H1 (cell line): ENCODE measurements at regions not wholly inside any gene's neighbourhood (a gene's known extent, or its start where the extent isn't known, plus 50 kb on each side); places are given as distances from the start of the nearest gene placed in this dataset.
"Not testable (repeated sequence)": the region's sequence is repeated elsewhere in the genome, so short reads cannot be mapped to it uniquely, and the experiment has no call there.

Experiments used
- CTCF ChIA-PET: fragments of 300-600 bp; sonication (Branson Sonifier 250); formaldehyde crosslinking; loops from one replicate; lab custom pipeline; 2021; ENCODE audit not compliant: partially characterized antibody; lab: Charles Lee
- POLR2A ChIA-PET: fragments of 300-600 bp; sonication (Branson Sonifier 250); formaldehyde crosslinking; loops from one replicate; lab custom pipeline; 2021; ENCODE audit warnings: inconsistent platforms; ENCODE audit not compliant: partially characterized antibody; lab: Charles Lee
- DNase-seq, 2 experiments: peaks; one replicate each; pipeline versions ENCODE4 v3.0.0 to v3.0.0-alpha.2; 2010 to 2022; ENCODE audit warnings: low spot score in 2 of 2, low read depth in 1 of 2, mixed read lengths in 1 of 2
- FAIRE-seq: peaks from 2 replicates; lab custom pipeline; 2011; peaks lifted over from hg19 to GRCh38; lab: Jason Lieb, UNC
- H2AFZ ChIP-seq: 2 replicates; pipeline ENCODE4 v1.8.1; 2012; ENCODE audit warnings: low read length, inconsistent platforms
- H2AK5ac ChIP-seq: 2 replicates; pipeline ENCODE4 v1.6.1; 2013; ENCODE audit warnings: low read depth, low read length
- H2BK120ac ChIP-seq: replicated peaks from 2 replicates; pipeline ENCODE3; 2013; ENCODE audit warnings: low read depth, low read length, inconsistent platforms
- H2BK12ac ChIP-seq: 2 replicates; pipeline ENCODE4 v1.6.1; 2013; ENCODE audit warnings: low read depth, low read length
- H2BK15ac ChIP-seq: 2 replicates; pipeline ENCODE4 v1.6.1; 2013; ENCODE audit warnings: low read length
- H2BK20ac ChIP-seq: 2 replicates; pipeline ENCODE4 v1.6.1; 2013; ENCODE audit warnings: low read length
- H2BK5ac ChIP-seq: 2 replicates; pipeline ENCODE4 v1.6.1; 2013; ENCODE audit warnings: low read depth, low read length
- H3K14ac ChIP-seq: 2 replicates; pipeline ENCODE4 v1.6.1; 2013; ENCODE audit warnings: inconsistent platforms; ENCODE audit not compliant: insufficient read length
- H3K18ac ChIP-seq: 2 replicates; pipeline ENCODE4 v1.6.1; 2013; ENCODE audit warnings: low read length; ENCODE audit errors: extremely low read depth
- H3K23ac ChIP-seq: 2 replicates; pipeline ENCODE4 v1.6.1; 2013; ENCODE audit warnings: inconsistent platforms; ENCODE audit not compliant: insufficient read length
- H3K23me2 ChIP-seq: 2 replicates; pipeline ENCODE4 v1.6.1; 2013; ENCODE audit warnings: low read depth, low read length
- H3K27ac ChIP-seq: 2 replicates; pipeline ENCODE4 v1.6.1; 2011; ENCODE audit warnings: low read depth, low read length, inconsistent platforms
- H3K27me3 ChIP-seq, 4 experiments: replicated peaks in 1 of 4; 1 replicate in 1 of 4; 2 replicates in 3 of 4; pipeline versions ENCODE4 v1.6.1 to v1.8.1; 2011 to 2013; ENCODE audit warnings: low read length in 3 of 4, mild to moderate bottlenecking in 3 of 4, inconsistent platforms in 2 of 4, mixed read lengths in 2 of 4, moderate library complexity in 1 of 4; ENCODE audit not compliant: control insufficient read depth in 3 of 4, insufficient read depth in 3 of 4; ENCODE audit errors: extremely low read depth in 1 of 4
- H3K36me3 ChIP-seq, 4 experiments: 2 replicates each; pipeline versions ENCODE4 v1.6.1 to v1.8.1; 2011 to 2013; ENCODE audit warnings: mild to moderate bottlenecking in 4 of 4, low read length in 3 of 4, moderate library complexity in 2 of 4, control low read depth in 1 of 4, inconsistent platforms in 1 of 4; ENCODE audit not compliant: insufficient read depth in 4 of 4, control insufficient read depth in 2 of 4
- H3K4ac ChIP-seq: replicated peaks from 2 replicates; pipeline ENCODE3; 2013; ENCODE audit warnings: low read length, low read depth, mixed read lengths, inconsistent platforms; ENCODE audit not compliant: insufficient read length
- H3K4me1 ChIP-seq, 4 experiments: replicated peaks in 1 of 4; 1 replicate in 1 of 4; 2 replicates in 3 of 4; pipeline versions ENCODE4 v1.6.1 to v1.8.1; 2011 to 2013; ENCODE audit warnings: low read length in 3 of 4, inconsistent platforms in 2 of 4, mixed read lengths in 1 of 4; ENCODE audit not compliant: insufficient read depth in 4 of 4, control insufficient read depth in 3 of 4
- H3K4me2 ChIP-seq, 2 experiments: 2 replicates each; pipeline versions ENCODE4 v1.6.1 to v1.8.1; 2011 to 2013; ENCODE audit warnings: low read depth in 2 of 2, low read length in 2 of 2, control low read depth in 1 of 2, inconsistent platforms in 1 of 2, mild to moderate bottlenecking in 1 of 2; ENCODE audit not compliant: insufficient read depth in 1 of 2
- H3K4me3 ChIP-seq, 4 experiments: fragments of 200-600, 300-600 bp in 1 of 4; sonication (generic), shearing (Covaris generic), sonication (Bioruptor Twin) in 1 of 4; 2 replicates each; pipeline versions ENCODE4 v1.5.1 to v1.8.1; 2011 to 2016; ENCODE audit warnings: low read length in 4 of 4, low read depth in 3 of 4, control low read depth in 2 of 4, inconsistent platforms in 2 of 4, mild to moderate bottlenecking in 2 of 4, mixed read lengths in 1 of 4, moderate library complexity in 1 of 4; ENCODE audit not compliant: insufficient read depth in 2 of 4; ENCODE audit errors: extremely low read depth in 1 of 4
- H3K56ac ChIP-seq: replicated peaks from 2 replicates; pipeline ENCODE3; 2013; ENCODE audit warnings: low read depth, mild to moderate bottlenecking, mixed read lengths, low read length, inconsistent platforms; ENCODE audit not compliant: insufficient read length
- H3K79me1 ChIP-seq: 2 replicates; pipeline ENCODE4 v1.6.1; 2013; ENCODE audit warnings: low read depth, low read length, control low read depth
- H3K79me2 ChIP-seq, 2 experiments: 2 replicates each; pipeline versions ENCODE4 v1.6.1 to v1.8.1; 2012 to 2013; ENCODE audit warnings: low read length in 2 of 2, mild to moderate bottlenecking in 2 of 2, inconsistent platforms in 1 of 2; ENCODE audit not compliant: insufficient read depth in 2 of 2, control insufficient read depth in 1 of 2
- H3K9ac ChIP-seq, 4 experiments: replicated peaks in 1 of 4; 1 replicate in 1 of 4; 2 replicates in 3 of 4; pipeline versions ENCODE4 v1.6.1 to v1.8.1; 2011 to 2013; ENCODE audit warnings: low read depth in 3 of 4, low read length in 3 of 4, control low read depth in 2 of 4, mild to moderate bottlenecking in 2 of 4, moderate library complexity in 2 of 4, inconsistent platforms in 1 of 4; ENCODE audit errors: extremely low read depth in 1 of 4
- H3K9me3 ChIP-seq, 2 experiments: 2 replicates each; pipeline versions ENCODE4 v1.6.1 to v1.8.1; 2012 to 2013; ENCODE audit warnings: mild to moderate bottlenecking in 2 of 2, moderate library complexity in 2 of 2, control low read depth in 1 of 2, inconsistent platforms in 1 of 2, low read depth in 1 of 2, low read length in 1 of 2, mixed read lengths in 1 of 2; ENCODE audit not compliant: insufficient read depth in 2 of 2
- H4K20me1 ChIP-seq, 2 experiments: replicated peaks in 1 of 2; 2 replicates each; pipeline versions ENCODE3 to v1.8.1; 2011 to 2013; ENCODE audit warnings: inconsistent platforms in 2 of 2, low read length in 2 of 2, mild to moderate bottlenecking in 1 of 2; ENCODE audit not compliant: insufficient read depth in 2 of 2, control insufficient read depth in 1 of 2
- H4K5ac ChIP-seq: 2 replicates; pipeline ENCODE4 v1.6.1; 2013; ENCODE audit warnings: low read length, low read depth, mixed read lengths, inconsistent platforms; ENCODE audit not compliant: insufficient read length
- H4K8ac ChIP-seq: 2 replicates; pipeline ENCODE4 v1.8.0; 2013; ENCODE audit warnings: mild to moderate bottlenecking, moderate library complexity, low read length, inconsistent platforms; ENCODE audit not compliant: insufficient read depth; ENCODE audit errors: extremely low read depth
- H4K91ac ChIP-seq: replicated peaks from 2 replicates; pipeline ENCODE3; 2013; ENCODE audit warnings: low read length, mixed read lengths, inconsistent platforms; ENCODE audit not compliant: insufficient read length
- CBX8 ChIP-seq: fragments of 300-800, 300-1000 bp; sonication (generic); IDR thresholded peaks from 2 replicates; pipeline ENCODE4 v1.7.1; 2016; ENCODE audit warnings: low read depth, low read length, borderline replicate concordance
- EGR1 ChIP-seq: IDR thresholded peaks from 2 replicates; pipeline ENCODE4 v1.6.1; 2011; ENCODE audit warnings: low read depth, low read length, borderline replicate concordance
- POLR2AphosphoS5 ChIP-seq: IDR thresholded peaks from 2 replicates; pipeline ENCODE4 v1.6.1; 2011; ENCODE audit warnings: low read depth, low read length
- SAP30 ChIP-seq: fragments of 300-600 bp; sonication (generic); IDR thresholded peaks from 2 replicates; pipeline ENCODE4 v1.7.1; 2012; ENCODE audit warnings: low read length, moderate library complexity, mild to moderate bottlenecking, inconsistent platforms; ENCODE audit not compliant: insufficient read depth, insufficient replicate concordance
- SP1 ChIP-seq: IDR thresholded peaks from 2 replicates; pipeline ENCODE4 v1.6.1; 2011; ENCODE audit warnings: low read depth, low read length
- TEAD4 ChIP-seq: IDR thresholded peaks from 2 replicates; pipeline ENCODE4 v1.6.1; 2012; ENCODE audit warnings: low read depth, low read length, inconsistent platforms, mixed read lengths
- WGBS, 2 experiments: shearing (Covaris generic) in 1 of 2; methylation state at CpG; one replicate each; pipeline versions ENCODE4 v1.1.6 to v1.1.7; 2013 to 2015; ENCODE audit warnings: low lambda C conversion rate in 2 of 2, mixed read lengths in 2 of 2, inconsistent platforms in 1 of 2, low coverage in 1 of 2, missing lambda C conversion rate in 1 of 2; ENCODE audit not compliant: insufficient replicate concordance in 2 of 2, insufficient coverage in 1 of 2, insufficient read length in 1 of 2; ENCODE audit errors: extremely low coverage in 1 of 2, missing lambda C conversion rate in 1 of 2; 5-methylcytosine and 5-hydroxymethylcytosine counted together

DNA sequence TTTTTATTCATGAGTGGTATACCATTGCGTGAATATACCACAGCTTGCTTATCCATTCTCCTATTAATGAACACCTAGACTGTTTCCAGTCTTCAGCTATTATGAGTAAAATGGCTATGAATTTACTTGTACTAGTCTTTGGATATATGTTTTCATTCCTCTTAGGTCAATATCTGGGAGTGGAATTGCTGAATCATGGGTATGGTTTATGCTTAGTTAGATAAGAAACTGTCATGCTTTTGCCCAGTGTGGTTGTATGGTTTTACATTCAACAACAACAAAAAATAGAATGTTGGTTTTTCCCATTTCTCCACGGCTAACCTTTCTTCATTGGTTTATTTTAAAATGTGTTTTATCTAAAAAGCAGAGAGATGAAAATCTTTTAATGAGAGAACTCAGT is 308.3 kb downstream of the PHF14 start (continued):
- TF ChIP-seq CBX8 (no peak), POLR2AphosphoS5 (no peak), EGR1 (no peak), TEAD4 (no peak), SP1 (no peak), SAP30 (no peak)

DNA sequence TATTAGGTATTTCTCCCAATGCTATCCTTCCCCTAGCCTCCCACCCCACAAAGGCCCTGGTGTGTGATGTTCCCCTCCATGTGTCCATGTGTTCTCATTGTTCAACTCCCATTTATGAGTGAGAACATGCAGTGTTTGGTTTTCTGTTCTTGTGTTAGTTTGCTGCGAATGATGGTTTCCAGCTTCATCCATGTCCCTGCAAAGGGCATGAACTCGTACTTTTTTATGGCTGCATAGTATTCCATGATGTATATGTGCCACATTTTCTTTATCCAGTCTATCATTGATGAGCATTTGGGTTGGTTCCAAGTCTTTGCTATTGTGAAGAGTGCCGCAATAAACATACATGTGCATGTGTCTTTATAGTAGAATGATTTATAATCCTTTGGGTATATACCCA is 309.9 kb downstream of the PHF14 start:
- H4K91ac ChIP-seq, H2BK5ac ChIP-seq, POLR2A ChIA-PET, H3K14ac ChIP-seq, H3K4me2 ChIP-seq, H3K9me3 ChIP-seq, H4K20me1 ChIP-seq, H3K36me3 ChIP-seq, H3K23me2 ChIP-seq, H2BK120ac ChIP-seq, FAIRE-seq, H2BK12ac ChIP-seq, H2BK15ac ChIP-seq, H3K79me2 ChIP-seq, H3K27me3 ChIP-seq, H3K4ac ChIP-seq, H2AK5ac ChIP-seq, H3K23ac ChIP-seq, H4K8ac ChIP-seq, H3K18ac ChIP-seq, H4K5ac ChIP-seq, H3K27ac ChIP-seq, H3K4me1 ChIP-seq, H3K9ac ChIP-seq, H3K56ac ChIP-seq, H3K79me1 ChIP-seq, H2AFZ ChIP-seq, DNase-seq, H3K4me3 ChIP-seq, H2BK20ac ChIP-seq: not testable (repeated sequence)
- WGBS, 2 experiments: 87% methylated on average over 3 of the region's 3 CpGs; no CpG with 5 or more reads in 1 of the 2 experiments
- CTCF ChIA-PET: interaction anchor here (1.1 kb wide), 1 partner anchor 26 kb away, joined by 4 read pairs; no protein-coding TSS in a partner anchor
